ENCODE measurements at regions not wholly inside any gene's neighbourhood (a gene's known extent, or its start where the extent isn't known, plus 50 kb on each side); places are given as distances from the start of the nearest gene placed in this dataset.

DNA sequence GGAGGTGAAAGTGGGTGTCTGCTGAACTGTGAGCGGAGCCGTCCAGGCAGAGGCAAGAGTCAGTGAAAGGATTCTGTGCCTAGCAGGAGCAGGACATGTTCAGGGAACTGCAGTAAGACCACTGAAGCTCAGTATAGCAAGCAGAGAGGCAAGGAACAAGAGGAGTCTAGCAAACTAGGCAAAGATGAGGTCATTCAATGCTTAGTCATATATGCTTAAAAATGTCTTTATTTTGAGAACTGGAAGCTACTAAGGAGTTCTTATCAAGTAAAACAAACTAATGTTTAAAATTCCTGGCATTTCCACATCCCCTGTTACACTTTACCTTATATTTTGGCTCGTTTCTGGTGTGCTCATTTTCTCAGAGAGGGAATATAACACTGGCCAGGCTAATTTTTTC is 913.4 kb downstream of the CBLN2 start:
- Histone ChIP-seq H3K27ac (ENCODE audit: low read depth, low read length) (no peak overlapping the region), H2BK5ac (ENCODE audit: low read length) (no peak overlapping the region), H2BK120ac (ENCODE audit: low read depth, low read length) (no peak overlapping the region), H2BK15ac (replicated peaks; ENCODE audit: low read depth) (no peak overlapping the region), H3K4me1 (ENCODE audit: control insufficient read depth, low read depth, low read length) (no peaks in the 10 kb centered on the region), H3K4me2 (ENCODE audit: low read length) (no peak overlapping the region), H3K27me3 (ENCODE audit: insufficient read depth, low read length, poor library complexity) (no peaks in the 10 kb centered on the region), H3K4me3 (ENCODE audit: low read length) (no peak overlapping the region), H3K56ac (ENCODE audit: low read length) (no peak overlapping the region), H3K23ac (ENCODE audit: low read length) (no peak overlapping the region), H3K9ac (ENCODE audit: low read length) (no peak overlapping the region), H3K79me2 (ENCODE audit: control insufficient read depth, insufficient read depth, low read length) (no peaks in the 10 kb centered on the region), H3K18ac (ENCODE audit: low read length) (no peak overlapping the region), H3K36me3 (ENCODE audit: control insufficient read depth, insufficient read depth, low read length) (no peaks in the 10 kb centered on the region), H3K79me1 (ENCODE audit: low read length) (no peaks in the 10 kb centered on the region), H3K4ac (ENCODE audit: low read depth, low read length) (no peak overlapping the region), H4K5ac (ENCODE audit: low read length) (no peak overlapping the region), H2AK5ac (ENCODE audit: low read length) (no peak overlapping the region), H4K8ac (ENCODE audit: low read depth, low read length) (no peak overlapping the region)
- DNase-seq = no peak
- no CpG with 5 or more reads among the region's 3 CpGs for WGBS (ENCODE audit: extremely low coverage, insufficient coverage, low lambda C conversion rate)

DNA sequence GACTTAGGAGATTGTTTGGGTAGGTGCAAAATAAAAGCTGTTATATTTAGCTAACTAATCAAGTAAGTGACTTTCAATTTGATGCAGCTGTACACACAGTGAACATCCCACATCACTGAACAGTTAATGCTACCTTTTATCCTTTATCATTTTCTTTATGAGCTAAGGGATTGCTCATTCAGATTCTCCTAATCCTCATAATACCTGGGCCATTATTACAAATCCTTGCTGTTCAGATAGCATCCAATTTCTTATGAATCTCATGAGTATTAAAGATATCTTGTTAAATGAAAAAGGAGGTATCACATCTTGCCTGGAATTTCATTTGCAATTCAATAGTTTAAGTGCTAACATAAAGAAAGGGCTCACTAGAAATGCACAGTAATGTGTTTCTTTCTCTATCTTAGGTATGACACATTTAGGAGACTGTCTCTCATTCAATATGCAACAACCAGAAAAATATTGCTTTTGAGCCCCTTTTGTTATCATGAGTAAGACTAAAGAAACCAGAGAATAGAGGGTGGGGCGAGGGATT is 918.5 kb downstream of the CBLN2 start:
- no peaks in the 10 kb centered on the region for H3K79me1 ChIP-seq (ENCODE audit: low read length)
- no peak overlapping the region for H4K5ac ChIP-seq (ENCODE audit: low read length)
- no peak overlapping the region for H2BK120ac ChIP-seq (ENCODE audit: low read depth, low read length)
- no peaks in the 10 kb centered on the region for H3K79me2 ChIP-seq (ENCODE audit: control insufficient read depth, insufficient read depth, low read length)
- no CpG with 5 or more reads among the region's 1 CpG for WGBS (ENCODE audit: extremely low coverage, insufficient coverage, low lambda C conversion rate)
- H2BK15ac ChIP-seq (replicated peaks; ENCODE audit: low read depth) = no peak overlapping the region
- no peak overlapping the region for H2BK5ac ChIP-seq (ENCODE audit: low read length)
- H3K4me2 ChIP-seq (ENCODE audit: low read length) = no peak overlapping the region
- no peak overlapping the region for H4K8ac ChIP-seq (ENCODE audit: low read depth, low read length)
- no peaks in the 10 kb centered on the region for H3K4me1 ChIP-seq (ENCODE audit: control insufficient read depth, low read depth, low read length)
- H3K23ac ChIP-seq (ENCODE audit: low read length) = no peak overlapping the region
- no peaks in the 10 kb centered on the region for H3K36me3 ChIP-seq (ENCODE audit: control insufficient read depth, insufficient read depth, low read length)
- DNase-seq = no peak
- no peak overlapping the region for H3K18ac ChIP-seq (ENCODE audit: low read length)
- no peak overlapping the region for H3K9ac ChIP-seq (ENCODE audit: low read length)
- H2AK5ac ChIP-seq (ENCODE audit: low read length) = no peak overlapping the region
- no peak overlapping the region for H3K27ac ChIP-seq (ENCODE audit: low read depth, low read length)
- H3K4ac ChIP-seq (ENCODE audit: low read depth, low read length) = no peak overlapping the region
- H3K56ac ChIP-seq (ENCODE audit: low read length) = no peak overlapping the region
- H3K4me3 ChIP-seq (ENCODE audit: low read length) = no peak overlapping the region
- no peaks in the 10 kb centered on the region for H3K27me3 ChIP-seq (ENCODE audit: insufficient read depth, low read length, poor library complexity)

DNA sequence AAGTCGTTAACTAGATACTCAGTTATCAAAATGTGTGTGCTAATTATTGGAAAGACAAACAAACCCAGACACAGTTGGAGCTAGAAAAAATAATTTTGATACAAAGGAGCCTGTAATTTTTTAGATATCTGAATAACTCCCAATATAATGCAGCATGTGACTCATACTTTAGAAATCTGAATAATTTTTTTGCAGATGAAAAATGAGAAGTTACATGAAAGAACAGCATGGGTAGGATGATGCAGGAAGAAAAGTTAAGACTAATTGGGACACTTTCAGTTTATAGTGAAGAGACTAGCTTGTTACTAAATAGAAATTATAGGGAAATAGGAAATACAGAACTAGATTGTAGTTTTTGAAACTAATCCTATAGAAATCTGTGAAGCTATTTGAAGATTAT is 945.8 kb downstream of the CBLN2 start:
- Histone ChIP-seq H3K4me3 (ENCODE audit: low read length) (no peak overlapping the region), H3K18ac (ENCODE audit: low read length) (no peak overlapping the region), H2BK120ac (ENCODE audit: low read depth, low read length) (no peak overlapping the region), H3K79me2 (ENCODE audit: control insufficient read depth, insufficient read depth, low read length) (no peaks in the 10 kb centered on the region), H3K4me2 (ENCODE audit: low read length) (no peak overlapping the region), H3K36me3 (ENCODE audit: control insufficient read depth, insufficient read depth, low read length) (no peaks in the 10 kb centered on the region), H4K8ac (ENCODE audit: low read depth, low read length) (no peak overlapping the region), H3K4me1 (ENCODE audit: control insufficient read depth, low read depth, low read length) (no peaks in the 10 kb centered on the region), H4K5ac (ENCODE audit: low read length) (no peak overlapping the region), H3K23ac (ENCODE audit: low read length) (no peak overlapping the region), H3K4ac (ENCODE audit: low read depth, low read length) (no peak overlapping the region), H3K9ac (ENCODE audit: low read length) (no peak overlapping the region), H3K27me3 (ENCODE audit: insufficient read depth, low read length, poor library complexity) (no peaks in the 10 kb centered on the region), H2BK15ac (replicated peaks; ENCODE audit: low read depth) (no peak overlapping the region), H3K27ac (ENCODE audit: low read depth, low read length) (no peak overlapping the region), H3K56ac (ENCODE audit: low read length) (no peak overlapping the region), H2BK5ac (ENCODE audit: low read length) (no peak overlapping the region), H3K79me1 (ENCODE audit: low read length) (no peaks in the 10 kb centered on the region), H2AK5ac (ENCODE audit: low read length) (no peak overlapping the region)
- WGBS (ENCODE audit: extremely low coverage, insufficient coverage, low lambda C conversion rate) = no CpG with 5 or more reads among the region's 1 CpG
- no peak for DNase-seq

DNA sequence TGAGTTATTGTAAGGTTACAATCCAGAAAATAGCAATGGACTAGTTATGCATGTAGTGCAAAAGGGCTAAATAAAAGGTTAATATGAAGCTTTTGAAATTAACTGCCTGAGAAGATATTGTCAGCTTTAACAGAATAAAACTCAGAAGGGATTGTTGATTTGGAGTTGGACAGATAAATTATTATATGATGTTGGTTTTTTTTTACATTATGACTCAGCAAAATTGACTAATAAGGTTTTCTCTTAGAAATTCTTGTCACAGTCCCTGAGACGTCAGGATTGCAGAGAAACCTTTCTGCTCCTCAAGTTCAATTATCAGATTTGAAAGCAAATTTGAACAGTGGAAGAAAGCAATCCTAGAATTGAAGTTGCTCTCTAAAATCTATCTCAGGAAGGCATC is 946.9 kb downstream of the CBLN2 start:
- no peak overlapping the region for H3K56ac ChIP-seq (ENCODE audit: low read length)
- no peak overlapping the region for H3K27ac ChIP-seq (ENCODE audit: low read depth, low read length)
- no peak overlapping the region for H3K4ac ChIP-seq (ENCODE audit: low read depth, low read length)
- no peaks in the 10 kb centered on the region for H3K27me3 ChIP-seq (ENCODE audit: insufficient read depth, low read length, poor library complexity)
- H2BK120ac ChIP-seq (ENCODE audit: low read depth, low read length) = no peak overlapping the region
- H3K4me2 ChIP-seq (ENCODE audit: low read length) = no peak overlapping the region
- no peaks in the 10 kb centered on the region for H3K36me3 ChIP-seq (ENCODE audit: control insufficient read depth, insufficient read depth, low read length)
- WGBS (ENCODE audit: extremely low coverage, insufficient coverage, low lambda C conversion rate) = no CpG with 5 or more reads among the region's 1 CpG
- H4K5ac ChIP-seq (ENCODE audit: low read length) = no peak overlapping the region
- no peak overlapping the region for H3K4me3 ChIP-seq (ENCODE audit: low read length)
- no peak for DNase-seq
- no peaks in the 10 kb centered on the region for H3K79me1 ChIP-seq (ENCODE audit: low read length)
- H2BK5ac ChIP-seq (ENCODE audit: low read length) = no peak overlapping the region
- H2BK15ac ChIP-seq (replicated peaks; ENCODE audit: low read depth) = no peak overlapping the region
- no peak overlapping the region for H3K18ac ChIP-seq (ENCODE audit: low read length)
- H3K23ac ChIP-seq (ENCODE audit: low read length) = no peak overlapping the region
- no peaks in the 10 kb centered on the region for H3K79me2 ChIP-seq (ENCODE audit: control insufficient read depth, insufficient read depth, low read length)
- H3K4me1 ChIP-seq (ENCODE audit: control insufficient read depth, low read depth, low read length) = no peaks in the 10 kb centered on the region
- no peak overlapping the region for H2AK5ac ChIP-seq (ENCODE audit: low read length)
- H3K9ac ChIP-seq (ENCODE audit: low read length) = no peak overlapping the region
- no peak overlapping the region for H4K8ac ChIP-seq (ENCODE audit: low read depth, low read length)

DNA sequence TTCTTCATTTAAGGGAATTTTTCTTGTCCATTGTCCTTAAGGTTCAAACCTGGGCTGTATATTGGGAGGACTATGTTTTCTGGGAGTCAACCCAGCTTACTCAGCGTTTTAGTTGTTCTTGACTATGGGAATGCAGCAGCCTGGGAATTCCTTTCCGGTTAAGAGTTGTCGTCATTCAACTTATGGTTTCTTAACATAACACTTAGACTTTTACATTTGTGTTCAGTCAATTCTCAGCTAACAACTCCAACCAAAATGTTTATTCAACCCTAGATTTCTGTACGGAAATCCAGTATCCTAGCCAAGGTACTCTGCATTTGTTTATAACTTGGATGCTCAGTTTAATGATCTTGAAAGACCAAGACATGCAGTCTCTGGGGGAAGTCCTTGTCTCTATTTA is 960.9 kb downstream of the CBLN2 start:
- no peak overlapping the region for H3K56ac ChIP-seq (ENCODE audit: low read length)
- no peak overlapping the region for H3K18ac ChIP-seq (ENCODE audit: low read length)
- H3K4me3 ChIP-seq (ENCODE audit: low read length) = no peak overlapping the region
- H3K79me2 ChIP-seq (ENCODE audit: control insufficient read depth, insufficient read depth, low read length) = no peaks in the 10 kb centered on the region
- H2AK5ac ChIP-seq (ENCODE audit: low read length) = no peak overlapping the region
- DNase-seq = no peak
- H3K4me2 ChIP-seq (ENCODE audit: low read length) = no peak overlapping the region
- no CpG with 5 or more reads among the region's 4 CpGs for WGBS (ENCODE audit: extremely low coverage, insufficient coverage, low lambda C conversion rate)
- no peak overlapping the region for H2BK15ac ChIP-seq (replicated peaks; ENCODE audit: low read depth)
- H3K9ac ChIP-seq (ENCODE audit: low read length) = no peak overlapping the region
- H3K27ac ChIP-seq (ENCODE audit: low read depth, low read length) = no peak overlapping the region
- no peaks in the 10 kb centered on the region for H3K4me1 ChIP-seq (ENCODE audit: control insufficient read depth, low read depth, low read length)
- H3K36me3 ChIP-seq (ENCODE audit: control insufficient read depth, insufficient read depth, low read length) = no peaks in the 10 kb centered on the region
- no peak overlapping the region for H4K5ac ChIP-seq (ENCODE audit: low read length)
- no peak overlapping the region for H4K8ac ChIP-seq (ENCODE audit: low read depth, low read length)
- H3K4ac ChIP-seq (ENCODE audit: low read depth, low read length) = no peak overlapping the region
- H3K27me3 ChIP-seq (ENCODE audit: insufficient read depth, low read length, poor library complexity) = no peaks in the 10 kb centered on the region
- H2BK120ac ChIP-seq (ENCODE audit: low read depth, low read length) = no peak overlapping the region
- no peaks in the 10 kb centered on the region for H3K79me1 ChIP-seq (ENCODE audit: low read length)
- no peak overlapping the region for H2BK5ac ChIP-seq (ENCODE audit: low read length)
- no peak overlapping the region for H3K23ac ChIP-seq (ENCODE audit: low read length)

DNA sequence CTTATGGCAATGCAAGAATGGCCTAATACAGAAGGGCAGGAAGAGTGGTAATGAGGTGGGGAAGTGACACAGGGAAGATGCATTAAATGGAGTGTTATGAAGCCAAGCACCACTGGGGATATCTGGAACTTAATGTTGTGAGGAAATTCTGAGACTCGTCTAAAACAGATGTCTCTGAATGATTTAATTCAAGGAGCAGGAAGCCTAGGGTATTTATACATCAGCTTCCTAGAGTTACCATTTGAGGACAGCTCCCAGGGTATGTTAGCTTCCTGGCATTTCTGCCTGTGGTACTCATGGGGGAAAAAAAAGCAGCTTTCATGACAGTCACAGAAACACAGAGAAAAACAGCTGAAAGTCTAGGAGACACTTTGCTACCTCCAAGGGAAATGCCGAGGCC is 989.5 kb downstream of the CBLN2 start:
- Histone ChIP-seq H3K4me1 (ENCODE audit: control insufficient read depth, low read depth, low read length) (no peaks in the 10 kb centered on the region), H3K4me2 (ENCODE audit: low read length) (no peak overlapping the region), H3K9ac (ENCODE audit: low read length) (no peak overlapping the region), H3K79me2 (ENCODE audit: control insufficient read depth, insufficient read depth, low read length) (no peaks in the 10 kb centered on the region), H3K36me3 (ENCODE audit: control insufficient read depth, insufficient read depth, low read length) (no peaks in the 10 kb centered on the region), H2AK5ac (ENCODE audit: low read length) (no peak overlapping the region), H3K4ac (ENCODE audit: low read depth, low read length) (no peak overlapping the region), H3K27ac (ENCODE audit: low read depth, low read length) (no peak overlapping the region), H3K79me1 (ENCODE audit: low read length) (no peaks in the 10 kb centered on the region), H2BK15ac (replicated peaks; ENCODE audit: low read depth) (no peak overlapping the region), H4K5ac (ENCODE audit: low read length) (no peak overlapping the region), H3K56ac (ENCODE audit: low read length) (no peak overlapping the region), H3K23ac (ENCODE audit: low read length) (no peak overlapping the region), H2BK5ac (ENCODE audit: low read length) (no peak overlapping the region), H4K8ac (ENCODE audit: low read depth, low read length) (no peak overlapping the region), H3K27me3 (ENCODE audit: insufficient read depth, low read length, poor library complexity) (no peaks in the 10 kb centered on the region), H3K18ac (ENCODE audit: low read length) (no peak overlapping the region), H2BK120ac (ENCODE audit: low read depth, low read length) (no peak overlapping the region), H3K4me3 (ENCODE audit: low read length) (no peak overlapping the region)
- DNase-seq = no peak
- WGBS (ENCODE audit: extremely low coverage, insufficient coverage, low lambda C conversion rate) = no CpG with 5 or more reads among the region's 2 CpGs
